ENCODE measurements at regions not wholly inside any gene's neighbourhood (a gene's known extent, or its start where the extent isn't known, plus 50 kb on each side); places are given as distances from the start of the nearest gene placed in this dataset.
"Not testable (repeated sequence)": the region's sequence is repeated elsewhere in the genome, so short reads cannot be mapped to it uniquely, and the experiment has no call there.

DNA sequence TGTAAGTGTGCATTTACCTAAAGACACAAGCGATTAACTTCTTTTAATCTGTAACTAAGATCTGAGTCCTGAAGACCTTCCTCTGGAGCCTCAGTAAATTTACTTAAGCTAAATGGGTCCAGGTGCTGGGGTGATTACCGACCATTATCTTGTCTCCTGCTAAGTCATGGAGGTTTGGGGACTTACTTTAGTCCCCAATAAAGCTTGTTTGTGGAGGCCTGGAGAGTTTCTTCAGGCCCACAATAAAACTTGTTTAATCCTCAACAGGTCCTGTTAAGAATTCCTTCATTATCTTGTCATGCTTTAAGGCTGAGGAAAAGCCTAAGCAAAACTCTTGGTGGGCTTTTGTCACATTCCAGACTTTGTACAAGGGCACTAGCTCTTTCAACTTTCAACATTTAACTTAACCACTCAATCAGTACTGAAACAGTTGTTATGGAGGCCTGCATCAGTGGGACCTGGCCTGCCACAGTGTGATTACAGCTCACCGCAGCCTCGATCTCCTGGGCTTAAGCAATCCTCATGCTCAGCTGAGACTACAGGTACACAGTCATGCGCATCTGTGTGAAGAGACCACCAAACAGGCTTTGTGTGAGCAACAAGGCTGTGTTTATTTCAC lies 84.0 kb downstream of the FMO4 start:
- DNase-seq: no peak

DNA sequence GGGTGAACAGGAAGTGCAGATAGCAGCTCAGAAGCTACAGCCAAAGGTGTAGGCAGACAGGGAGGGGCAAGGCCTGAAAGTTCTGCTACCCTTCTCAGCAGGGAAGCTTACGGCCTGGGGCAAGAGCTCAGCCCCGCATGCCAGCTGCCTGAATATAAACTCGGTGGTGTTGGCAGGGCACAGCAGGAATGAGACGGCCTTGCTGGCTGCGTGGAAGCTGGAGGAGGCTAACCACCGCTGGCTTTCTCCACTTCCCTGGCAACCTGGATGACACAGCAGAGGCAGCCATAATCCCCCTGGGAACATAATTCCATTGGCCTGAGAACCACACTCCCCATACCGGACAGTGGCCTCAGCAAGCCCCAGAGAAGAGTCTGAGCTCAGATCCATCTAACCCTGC lies 81.9 kb upstream of the PRRC2C start:
- DNase-seq: no peak

DNA sequence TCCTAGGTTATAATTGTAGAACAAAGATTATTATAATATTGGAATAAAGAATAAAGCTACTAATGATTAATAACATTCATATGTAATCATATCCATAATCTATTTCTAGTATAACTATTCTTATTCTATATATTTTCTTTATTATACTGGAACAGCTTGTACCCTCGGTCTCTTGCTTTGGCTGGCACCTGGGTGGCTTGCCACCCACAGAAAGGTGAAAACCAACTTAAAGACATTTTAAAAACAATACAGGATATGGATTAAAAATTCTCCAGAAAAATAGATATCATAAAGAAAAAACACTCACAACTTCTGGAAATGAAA lies 80.0 kb upstream of the PRRC2C start:
- no peak for DNase-seq

DNA sequence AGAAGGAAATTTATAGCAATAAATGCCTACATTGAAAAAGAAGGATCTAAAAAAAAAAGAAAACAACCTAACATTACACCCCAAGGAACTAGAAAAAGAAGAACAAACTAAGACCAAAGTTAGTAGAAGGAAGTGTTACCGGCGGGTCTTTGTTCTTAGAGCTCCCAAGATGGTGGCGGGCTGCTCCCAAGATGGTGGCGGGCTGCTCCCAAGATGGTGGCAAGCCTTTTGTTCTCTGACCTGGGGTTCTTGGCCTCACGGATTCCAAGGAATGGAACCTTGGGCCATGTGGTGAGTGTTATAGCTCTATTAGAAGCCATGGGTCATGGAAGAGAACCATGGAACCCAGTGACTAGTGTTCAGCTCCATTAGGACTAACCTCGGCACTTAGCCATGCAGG lies 71.8 kb upstream of the PRRC2C start:
- DNase-seq: not testable (repeated sequence)

DNA sequence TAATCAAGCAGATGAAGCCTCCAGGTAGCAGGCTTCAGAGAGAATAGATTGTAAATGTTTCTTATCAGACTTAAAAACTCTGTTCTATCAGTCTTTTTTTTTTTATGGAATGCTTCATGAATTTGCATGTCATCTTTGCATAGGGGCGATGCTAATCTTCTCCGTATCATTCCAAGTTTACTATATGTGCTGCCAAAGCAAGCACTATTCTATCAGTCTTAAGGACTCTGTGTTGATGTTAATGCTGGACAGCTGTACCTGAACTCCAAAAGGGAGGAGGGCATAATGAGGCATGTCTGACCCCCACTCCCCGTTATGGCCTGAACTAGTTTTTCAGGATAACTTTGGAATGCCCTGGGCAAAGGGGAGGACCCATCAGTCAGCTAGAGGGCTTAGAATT lies 66.8 kb upstream of the PRRC2C start:
- DNase-seq: no peak

DNA sequence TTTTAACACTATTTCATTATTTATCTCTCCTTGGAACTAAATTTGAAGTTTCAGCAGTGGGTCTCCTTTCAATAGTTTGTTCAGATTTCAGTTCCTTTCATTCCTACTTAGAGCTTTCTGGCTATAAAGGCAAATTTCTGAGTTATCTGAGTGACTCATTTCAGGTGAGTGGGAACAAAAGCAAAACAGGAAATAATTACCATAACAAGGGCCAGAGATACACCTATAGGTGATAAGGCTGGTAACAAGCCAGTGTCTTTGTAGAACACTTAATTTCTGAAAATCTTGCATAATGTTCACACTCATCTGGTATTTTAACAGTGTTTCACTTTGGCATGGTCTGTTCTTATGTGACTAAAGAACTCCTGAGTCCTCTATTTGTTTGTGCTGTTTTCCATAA lies 64.5 kb upstream of the PRRC2C start:
- DNase-seq: no peak

DNA sequence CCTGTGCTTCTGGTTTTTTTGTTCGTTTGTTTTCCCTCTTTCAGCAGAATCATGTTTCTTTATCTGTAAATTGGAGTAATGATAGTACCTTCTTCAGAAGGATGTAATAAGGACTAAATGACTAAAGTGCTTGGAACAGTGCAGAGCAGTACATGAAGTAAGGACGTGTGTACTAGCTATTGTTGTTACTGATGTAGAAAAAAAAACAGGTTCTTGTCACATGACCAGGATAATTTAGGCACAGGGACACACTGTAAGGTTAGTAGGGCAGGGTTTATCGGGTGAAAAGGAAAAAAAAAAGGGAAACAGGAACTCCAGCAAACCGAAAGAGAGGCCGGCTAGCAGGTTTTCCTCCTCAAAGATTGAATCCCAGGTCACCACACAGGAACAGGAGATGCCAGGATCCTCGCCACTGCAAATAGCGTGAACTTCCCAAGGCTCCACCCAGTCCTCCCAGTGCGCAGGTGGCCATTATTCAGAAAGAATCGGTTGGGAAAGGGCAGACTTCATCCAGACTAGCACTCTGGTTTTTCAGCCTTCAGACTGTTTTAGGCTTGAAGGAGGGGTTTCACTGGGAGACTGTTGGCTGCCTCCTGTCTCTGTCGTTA lies 63.8 kb upstream of the PRRC2C start:
- DNase-seq: no peak

DNA sequence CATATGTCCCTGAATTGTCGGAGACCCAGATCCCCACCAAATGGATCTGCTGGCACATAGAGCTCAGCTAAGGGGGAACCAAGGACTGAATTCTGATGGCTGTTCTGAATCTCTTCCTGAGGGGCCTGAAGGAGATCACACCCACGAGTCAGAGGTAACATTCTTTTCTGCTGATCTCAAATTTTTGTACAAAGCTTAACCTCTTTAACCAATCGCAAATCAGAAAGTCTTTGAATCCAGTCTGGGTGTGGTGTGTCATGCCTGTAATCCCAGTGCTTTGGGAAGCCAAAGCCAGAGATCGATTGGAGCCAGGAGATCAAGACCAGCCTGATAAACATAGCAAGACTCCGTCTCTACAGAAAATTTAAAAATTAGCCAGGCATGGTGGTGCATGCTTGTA lies 62.8 kb upstream of the PRRC2C start:
- DNase-seq: no peak

DNA sequence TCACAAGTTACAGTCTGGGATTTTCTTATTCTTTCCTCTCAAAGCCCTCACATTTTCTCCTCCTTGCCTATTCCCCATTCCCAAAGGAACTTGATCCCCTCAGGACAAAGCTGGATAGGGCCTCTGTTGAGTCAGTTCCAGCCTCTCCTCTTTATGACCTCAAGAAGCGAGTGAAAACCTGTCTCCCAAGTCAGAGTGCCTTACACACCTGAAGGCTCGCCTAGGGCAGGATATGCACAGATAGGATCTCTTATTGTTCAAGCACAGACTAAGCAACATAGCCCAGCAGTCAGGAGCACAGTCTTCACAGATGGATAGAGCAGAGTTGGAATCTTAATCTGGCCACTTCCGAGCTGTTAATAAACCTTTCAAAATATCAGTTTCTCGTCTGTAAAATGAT lies 60.8 kb upstream of the PRRC2C start:
- DNase-seq: no peak

DNA sequence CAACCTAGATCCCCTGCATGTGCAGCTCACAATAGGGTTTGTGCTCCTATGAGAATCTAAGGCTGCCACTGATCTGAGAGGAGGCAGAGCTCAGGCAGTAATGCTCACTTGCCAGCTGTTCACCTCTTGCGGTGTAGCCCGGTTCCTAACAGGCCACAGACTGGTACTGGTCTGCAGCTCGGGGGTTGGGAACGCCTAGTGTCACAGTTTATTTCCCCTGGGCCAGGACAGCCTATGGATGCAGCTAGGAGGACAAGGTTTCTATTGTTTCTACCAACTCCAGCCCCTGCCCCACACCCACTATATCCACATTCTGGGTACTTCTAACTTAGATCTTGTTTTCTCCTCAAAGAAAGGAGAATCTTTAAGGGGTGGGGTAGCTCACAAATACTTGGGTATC lies 58.7 kb upstream of the PRRC2C start:
- no peak for DNase-seq

DNA sequence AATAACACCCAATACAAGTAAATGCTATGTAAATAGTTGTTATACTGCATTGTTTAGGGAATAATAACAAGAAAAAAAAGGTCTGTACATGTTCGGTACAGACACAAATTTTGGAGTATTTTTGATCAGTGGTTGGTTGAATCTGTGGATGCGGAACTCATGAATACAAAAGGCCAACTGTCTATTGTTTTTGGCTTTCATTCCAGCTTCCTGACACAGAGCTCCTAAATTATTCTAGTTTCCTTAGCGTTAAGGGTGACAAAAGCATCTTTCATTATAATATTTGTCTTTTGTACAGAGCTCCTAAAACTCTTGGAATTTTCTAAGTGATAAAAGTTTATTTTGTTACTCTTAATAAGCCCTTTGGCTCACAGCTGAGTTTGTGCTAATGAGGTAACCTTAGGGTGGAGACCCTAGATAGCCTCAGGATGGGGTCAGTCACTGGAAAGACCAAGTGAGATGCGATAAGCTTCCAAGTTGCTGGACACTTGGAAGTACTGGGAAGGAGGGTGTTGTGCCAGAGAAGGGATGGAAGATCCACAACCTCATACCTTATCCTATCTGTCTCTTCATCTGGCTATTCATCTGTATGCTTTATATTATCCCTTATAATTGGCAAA lies 57.4 kb upstream of the PRRC2C start:
- DNase-seq: peak; percentile 37

DNA sequence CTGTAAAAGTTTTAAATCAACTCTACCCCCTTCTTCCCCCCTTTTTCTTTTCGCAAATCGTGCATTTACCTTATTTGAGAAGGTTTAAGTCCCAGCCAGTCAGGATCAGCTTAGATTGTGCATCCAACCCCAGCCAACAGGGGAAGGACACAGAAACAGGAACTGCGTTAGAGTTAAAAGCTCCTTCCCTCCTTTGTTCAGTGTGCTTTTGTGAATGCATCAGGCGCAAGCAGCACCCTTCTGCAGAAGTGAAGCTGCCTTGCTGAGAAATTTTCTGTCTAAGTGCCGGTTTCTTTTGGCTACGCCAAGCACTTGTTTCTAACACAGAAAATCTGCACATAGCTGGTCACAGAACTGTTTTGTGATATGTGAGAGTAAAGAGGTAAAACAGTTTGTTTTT lies 56.2 kb upstream of the PRRC2C start:
- no peak for DNase-seq

DNA sequence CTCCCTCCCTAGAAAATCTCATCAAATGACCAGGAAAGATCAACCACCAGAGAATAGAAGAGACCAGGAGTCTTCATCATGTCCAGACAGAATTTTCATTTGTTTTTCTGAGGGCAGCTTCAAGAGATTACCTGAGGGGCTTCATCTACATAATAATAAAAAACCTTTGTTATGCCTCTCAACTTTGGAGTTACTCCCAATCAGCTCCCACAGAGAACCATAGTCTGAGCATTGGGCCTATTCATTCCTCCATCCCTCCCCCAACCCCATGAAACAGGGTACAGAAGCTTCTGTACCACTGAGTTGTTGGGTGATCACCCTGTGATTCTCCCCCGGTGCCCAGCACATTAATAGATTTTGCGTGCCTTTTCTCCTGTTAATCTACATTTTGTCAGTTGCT lies 53.3 kb upstream of the PRRC2C start:
- no peak for DNase-seq

DNA sequence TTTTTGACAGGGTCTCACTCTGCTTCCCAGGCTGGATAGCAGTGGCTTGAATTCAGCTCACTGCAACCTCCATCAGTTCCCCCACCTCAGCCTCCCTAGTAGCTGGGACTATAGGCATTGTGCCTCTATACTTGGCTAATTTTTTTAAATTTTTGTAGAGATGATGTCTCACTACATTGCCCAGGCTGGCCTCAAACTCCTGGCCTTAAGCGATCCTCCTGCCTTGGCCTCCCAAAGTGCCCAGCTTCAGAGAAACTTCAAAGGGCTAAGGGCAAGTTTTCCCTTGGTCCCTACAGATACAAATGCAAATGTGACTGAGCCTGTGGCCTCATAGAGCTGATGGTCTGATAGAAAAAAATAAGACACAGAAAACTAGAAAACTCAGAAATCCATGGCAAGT lies 52.9 kb upstream of the PRRC2C start:
- DNase-seq: no peak

DNA sequence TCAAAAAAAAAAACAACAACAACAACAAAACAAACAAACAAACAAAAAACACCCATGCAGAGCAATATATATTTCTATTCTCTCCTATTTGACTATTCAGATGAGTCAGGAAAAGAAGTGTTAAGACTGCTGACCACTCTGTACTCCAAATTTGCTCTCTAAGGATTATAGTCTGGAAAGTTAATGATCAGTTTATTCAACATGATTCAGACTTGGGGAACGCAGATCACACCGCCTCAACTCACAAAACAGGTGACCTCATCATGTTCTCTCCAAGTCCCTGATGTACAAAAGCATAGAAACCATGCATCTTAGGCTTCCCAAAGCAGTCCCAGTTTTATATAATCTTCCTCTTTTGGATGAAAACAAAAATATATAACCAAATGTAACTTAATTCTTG lies 51.9 kb upstream of the PRRC2C start:
- no peak for DNase-seq

DNA sequence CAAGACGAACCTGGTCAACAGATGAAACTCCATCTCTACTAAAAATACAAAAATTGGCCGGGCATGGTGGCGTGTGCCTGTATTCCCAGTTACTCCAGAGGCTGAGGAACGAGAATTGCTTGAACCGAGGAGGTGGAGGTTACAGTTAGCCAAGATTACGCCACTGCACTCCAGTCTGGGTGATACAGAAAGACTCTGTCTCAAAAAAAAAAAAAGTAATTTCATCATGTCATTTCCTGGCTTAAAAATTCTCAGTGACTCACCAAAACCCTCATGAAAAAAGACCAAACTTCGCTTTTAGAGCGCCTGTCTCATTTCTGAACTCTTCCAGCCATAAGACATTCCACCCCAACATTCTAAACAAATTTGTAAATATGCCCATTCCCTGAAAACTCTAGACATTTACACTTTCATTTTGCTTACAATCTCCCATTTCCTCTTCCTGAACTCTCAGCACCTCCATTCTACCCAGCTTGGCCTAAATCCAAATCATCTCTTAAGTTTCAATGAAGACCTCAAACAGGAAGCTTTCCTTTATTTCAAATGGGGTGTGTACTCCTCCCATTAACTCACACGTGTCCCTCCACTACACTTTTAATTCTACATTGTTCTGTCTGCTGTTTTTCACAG lies 50.5 kb upstream of the PRRC2C start:
- no peak for DNase-seq
